Glutamatergic neuron (in vitro differentiated cells): ENCODE measurements at regions not wholly inside any gene's neighbourhood (a gene's known extent, or its start where the extent isn't known, plus 50 kb on each side); places are given as distances from the start of the nearest gene placed in this dataset.

Source experiments
- DNase-seq: peaks from one replicate; pipeline ENCODE4 v3.0.0; 2022
- H3K27ac Mint-ChIP-seq: one replicate; pipeline ENCODE4 v1.8.0; 2020; ENCODE audit warnings: mild to moderate bottlenecking, mixed read lengths, inconsistent platforms; ENCODE audit not compliant: unreplicated experiment
- H3K27me3 Mint-ChIP-seq: one replicate; pipeline ENCODE4 v1.8.0; 2020; ENCODE audit warnings: mild to moderate bottlenecking, moderate library complexity, mixed read lengths, inconsistent platforms; ENCODE audit not compliant: unreplicated experiment
- H3K36me3 Mint-ChIP-seq: one replicate; pipeline ENCODE4 v1.8.0; 2020; ENCODE audit warnings: mild to moderate bottlenecking, mixed read lengths, inconsistent platforms; ENCODE audit not compliant: unreplicated experiment
- H3K4me1 Mint-ChIP-seq: one replicate; pipeline ENCODE4 v1.8.0; 2020; ENCODE audit warnings: mild to moderate bottlenecking, low read depth, mixed read lengths, inconsistent platforms; ENCODE audit not compliant: unreplicated experiment
- H3K4me3 Mint-ChIP-seq: one replicate; pipeline ENCODE4 v1.8.0; 2020; ENCODE audit warnings: mild to moderate bottlenecking, mixed read lengths, inconsistent platforms; ENCODE audit not compliant: unreplicated experiment
- H3K9me3 Mint-ChIP-seq: one replicate; pipeline ENCODE4 v1.8.0; 2020; ENCODE audit warnings: mild to moderate bottlenecking, moderate library complexity, mixed read lengths, inconsistent platforms; ENCODE audit not compliant: unreplicated experiment
- CTCF ChIP-seq: fragments of 200-600 bp; sonication (generic); IDR thresholded peaks from one replicate; pipeline ENCODE4 v1.5.0; 2021; ENCODE audit not compliant: partially characterized antibody, unreplicated experiment

- no peaks in the 10 kb centered on the region for H3K27me3 Mint-ChIP-seq
- TF ChIP-seq CTCF, result no peak
- H3K27ac Mint-ChIP-seq, result no peak overlapping the region
These were observed 735.2 kb upstream of the ANKRD30A start for GRCh38 chr10:36390221-36390620.

GRCh38 chr10:36388166-36388565 lies 737.2 kb upstream of the ANKRD30A start:
- Mint-ChIP-seq H3K27me3 (no peaks in the 10 kb centered on the region), H3K4me3 (no peak overlapping the region), H3K36me3 (no peaks in the 10 kb centered on the region), H3K9me3 (no peaks in the 10 kb centered on the region), H3K27ac (no peak overlapping the region), H3K4me1 (peaks cover 3% of the 10 kb centered on the region)
- DNase-seq, result no peak
- no peak for TF ChIP-seq CTCF

More at GRCh38 chr10:36390221-36390620, 735.2 kb upstream of the ANKRD30A start:
- H3K4me3 Mint-ChIP-seq, result no peak overlapping the region
- DNase-seq, result no peak
- H3K9me3 Mint-ChIP-seq, result no peaks in the 10 kb centered on the region
- peaks cover 3% of the 10 kb centered on the region for H3K4me1 Mint-ChIP-seq
- H3K36me3 Mint-ChIP-seq, result no peaks in the 10 kb centered on the region

GRCh38 chr10:36385693-36386092 lies 739.7 kb upstream of the ANKRD30A start:
- no peak overlapping the region for H3K4me3 Mint-ChIP-seq
- H3K27me3 Mint-ChIP-seq, result no peaks in the 10 kb centered on the region
- peaks cover 3% of the 10 kb centered on the region for H3K4me1 Mint-ChIP-seq
- no peak for TF ChIP-seq CTCF
- no peak overlapping the region for H3K27ac Mint-ChIP-seq
- no peak for DNase-seq
- no peaks in the 10 kb centered on the region for H3K36me3 Mint-ChIP-seq
- H3K9me3 Mint-ChIP-seq, result no peaks in the 10 kb centered on the region

- Mint-ChIP-seq H3K4me1 (no peaks in the 10 kb centered on the region), H3K36me3 (no peaks in the 10 kb centered on the region)
These were observed 741.3 kb upstream of the FZD8 start for GRCh38 chr10:36383349-36383748.

GRCh38 chr10:36381748-36382147 lies 739.7 kb upstream of the FZD8 start:
- no peaks in the 10 kb centered on the region for H3K27me3 Mint-ChIP-seq
- DNase-seq, result no peak
- no peak for TF ChIP-seq CTCF
- peaks cover 1% of the 10 kb centered on the region for H3K9me3 Mint-ChIP-seq
- H3K27ac Mint-ChIP-seq, result no peak overlapping the region
- no peak overlapping the region for H3K4me3 Mint-ChIP-seq
- no peaks in the 10 kb centered on the region for H3K36me3 Mint-ChIP-seq
- no peaks in the 10 kb centered on the region for H3K4me1 Mint-ChIP-seq

More at GRCh38 chr10:36383349-36383748, 741.3 kb upstream of the FZD8 start:
- H3K9me3 Mint-ChIP-seq, result peaks cover under 1% of the 10 kb centered on the region
- no peaks in the 10 kb centered on the region for H3K27me3 Mint-ChIP-seq
- no peak overlapping the region for H3K4me3 Mint-ChIP-seq
- no peak overlapping the region for H3K27ac Mint-ChIP-seq
- no peak for DNase-seq
- no peak for TF ChIP-seq CTCF
